CD4-positive, alpha-beta T cell (primary cell): ENCODE measurements at regions not wholly inside any gene's neighbourhood (a gene's known extent, or its start where the extent isn't known, plus 50 kb on each side); places are given as distances from the start of the nearest gene placed in this dataset.

ENCODE experiments used
- ATAC-seq: fragments of 200-7000 bp; cut with Tn5 transposase; one replicate; pipeline ENCODE4 v1.10.0; 2022; ENCODE audit warnings: mild to moderate bottlenecking; ENCODE audit not compliant: poor library complexity
- CTCF ChIA-PET: fragments of 350-600 bp; sonication (Branson Sonifier 250); formaldehyde crosslinking; loops from one replicate; lab custom pipeline; 2021; ENCODE audit warnings: antibody characterized with exemption, inconsistent platforms; lab: Charles Lee
- POLR2A ChIA-PET: fragments of 350-600 bp; sonication (Branson Sonifier 250); formaldehyde crosslinking; loops from one replicate; lab custom pipeline; 2021; ENCODE audit warnings: antibody characterized with exemption, inconsistent platforms; lab: Charles Lee
- DNase-seq, 14 experiments: peaks; one replicate each; pipeline ENCODE4 v3.0.0-alpha.2; 2013 to 2020; ENCODE audit warnings: mixed read lengths in 2 of 14
- H3K27ac ChIP-seq, 2 donors: one replicate each; pipeline versions ENCODE4 v1.5.1 to v1.7.0; 2013; ENCODE audit warnings: low read length in 2 of 2, low read depth in 1 of 2, mild to moderate bottlenecking in 1 of 2
- H3K27me3 ChIP-seq, 2 experiments: 1 replicate in 1 of 2; 2 replicates in 1 of 2; pipeline versions ENCODE4 v1.6.1 to v1.7.0; 2013; ENCODE audit warnings: low read length in 2 of 2, control low read depth in 1 of 2, mild to moderate bottlenecking in 1 of 2, moderate library complexity in 1 of 2; ENCODE audit not compliant: insufficient read depth in 2 of 2, control insufficient read depth in 1 of 2
- H3K36me3 ChIP-seq: one replicate; pipeline ENCODE4 v1.6.1; 2013; ENCODE audit warnings: low read length, control low read depth; ENCODE audit not compliant: insufficient read depth
- H3K4me1 ChIP-seq: one replicate; pipeline ENCODE4 v1.6.1; 2013; ENCODE audit warnings: low read length, control low read depth; ENCODE audit not compliant: insufficient read depth
- H3K4me3 ChIP-seq: one replicate; pipeline ENCODE4 v1.5.1; 2013; ENCODE audit warnings: mild to moderate bottlenecking, low read length, moderate library complexity
- H3K9me3 ChIP-seq, 2 experiments: 1 replicate in 1 of 2; 2 replicates in 1 of 2; pipeline versions ENCODE4 v1.6.1 to v1.7.0; 2013; ENCODE audit warnings: low read length in 2 of 2, mild to moderate bottlenecking in 2 of 2, control low read depth in 1 of 2, moderate library complexity in 1 of 2; ENCODE audit not compliant: control insufficient read depth in 1 of 2, insufficient read depth in 1 of 2
- H3K27ac Mint-ChIP-seq: one replicate; pipeline ENCODE4 v1.8.0; 2020; ENCODE audit warnings: mixed read lengths
- H3K27me3 Mint-ChIP-seq: one replicate; pipeline ENCODE4 v1.8.0; 2021; ENCODE audit warnings: mixed read lengths
- H3K36me3 Mint-ChIP-seq: one replicate; pipeline ENCODE4 v1.8.0; 2021; ENCODE audit warnings: low read depth, mixed read lengths
- H3K4me1 Mint-ChIP-seq: one replicate; pipeline ENCODE4 v1.8.0; 2021; ENCODE audit warnings: low read depth, mixed read lengths
- H3K4me3 Mint-ChIP-seq: one replicate; pipeline ENCODE4 v1.8.0; 2020; ENCODE audit warnings: mild to moderate bottlenecking, mixed read lengths
- H3K9me3 Mint-ChIP-seq: one replicate; pipeline ENCODE4 v1.8.0; 2020; ENCODE audit warnings: mixed read lengths
- intact Hi-C, 2 experiments: fragments of 100-400 bp; cut with DNase I in 1 of 2; cut with micrococcal nuclease in 1 of 2; formaldehyde crosslinking; loops; one replicate each; pipeline versions ENCODE4 v1.15.1 to v1.9.0; 2023 to 2025; cut with DNase I, micrococcal nuclease
- TF ChIP-seq, protein P1 (sequence below): fragments of 200-600 bp; IDR thresholded peaks from one replicate; pipeline ENCODE4 v1.8.0; 2022; ENCODE audit warnings: antibody characterized with exemption, mild to moderate bottlenecking

DNA sequence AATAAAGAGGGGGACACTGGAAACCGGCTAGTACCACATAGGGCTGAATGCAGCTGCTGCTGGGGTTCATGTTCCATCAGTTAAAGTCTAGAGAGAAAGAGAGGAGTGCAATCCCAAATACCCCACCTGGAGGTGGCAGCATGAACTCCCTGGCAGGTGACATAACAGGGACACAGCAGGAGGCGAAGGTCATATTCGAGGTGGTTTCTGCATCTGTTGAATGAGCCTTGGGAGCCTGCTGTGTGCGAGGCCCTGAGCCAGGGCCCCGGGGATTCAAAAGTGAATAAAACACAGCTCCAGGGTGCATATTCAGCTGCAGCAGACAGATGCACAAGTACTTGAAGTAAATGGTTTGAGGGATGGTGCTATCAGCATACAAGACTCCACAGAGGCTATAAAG lies 456.8 kb downstream of the SETD4 start:
- no peak overlapping the region for H3K27ac Mint-ChIP-seq
- H3K36me3 Mint-ChIP-seq: no peaks in the 10 kb centered on the region
- no peaks in the 10 kb centered on the region for H3K9me3 Mint-ChIP-seq
- no peaks in the 10 kb centered on the region for H3K4me1 ChIP-seq
- DNase-seq (no peak), ATAC-seq (no peak)
- no peaks in the 10 kb centered on the region for H3K27me3 Mint-ChIP-seq
- H3K4me1 Mint-ChIP-seq: no peaks in the 10 kb centered on the region
- TF ChIP-seq, protein P1, sequence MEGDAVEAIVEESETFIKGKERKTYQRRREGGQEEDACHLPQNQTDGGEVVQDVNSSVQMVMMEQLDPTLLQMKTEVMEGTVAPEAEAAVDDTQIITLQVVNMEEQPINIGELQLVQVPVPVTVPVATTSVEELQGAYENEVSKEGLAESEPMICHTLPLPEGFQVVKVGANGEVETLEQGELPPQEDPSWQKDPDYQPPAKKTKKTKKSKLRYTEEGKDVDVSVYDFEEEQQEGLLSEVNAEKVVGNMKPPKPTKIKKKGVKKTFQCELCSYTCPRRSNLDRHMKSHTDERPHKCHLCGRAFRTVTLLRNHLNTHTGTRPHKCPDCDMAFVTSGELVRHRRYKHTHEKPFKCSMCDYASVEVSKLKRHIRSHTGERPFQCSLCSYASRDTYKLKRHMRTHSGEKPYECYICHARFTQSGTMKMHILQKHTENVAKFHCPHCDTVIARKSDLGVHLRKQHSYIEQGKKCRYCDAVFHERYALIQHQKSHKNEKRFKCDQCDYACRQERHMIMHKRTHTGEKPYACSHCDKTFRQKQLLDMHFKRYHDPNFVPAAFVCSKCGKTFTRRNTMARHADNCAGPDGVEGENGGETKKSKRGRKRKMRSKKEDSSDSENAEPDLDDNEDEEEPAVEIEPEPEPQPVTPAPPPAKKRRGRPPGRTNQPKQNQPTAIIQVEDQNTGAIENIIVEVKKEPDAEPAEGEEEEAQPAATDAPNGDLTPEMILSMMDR: no peak
- intact Hi-C loops: no loop called here
- ChIA-PET CTCF (no interaction called here), POLR2A (no interaction called here)
- no peaks in the 10 kb centered on the region for H3K9me3 ChIP-seq
- H3K4me3 ChIP-seq: no peak overlapping the region
- no peaks in the 10 kb centered on the region for H3K36me3 ChIP-seq
- H3K27me3 ChIP-seq: no peaks in the 10 kb centered on the region
- H3K27ac ChIP-seq: no peak overlapping the region
- no peak overlapping the region for H3K4me3 Mint-ChIP-seq

DNA sequence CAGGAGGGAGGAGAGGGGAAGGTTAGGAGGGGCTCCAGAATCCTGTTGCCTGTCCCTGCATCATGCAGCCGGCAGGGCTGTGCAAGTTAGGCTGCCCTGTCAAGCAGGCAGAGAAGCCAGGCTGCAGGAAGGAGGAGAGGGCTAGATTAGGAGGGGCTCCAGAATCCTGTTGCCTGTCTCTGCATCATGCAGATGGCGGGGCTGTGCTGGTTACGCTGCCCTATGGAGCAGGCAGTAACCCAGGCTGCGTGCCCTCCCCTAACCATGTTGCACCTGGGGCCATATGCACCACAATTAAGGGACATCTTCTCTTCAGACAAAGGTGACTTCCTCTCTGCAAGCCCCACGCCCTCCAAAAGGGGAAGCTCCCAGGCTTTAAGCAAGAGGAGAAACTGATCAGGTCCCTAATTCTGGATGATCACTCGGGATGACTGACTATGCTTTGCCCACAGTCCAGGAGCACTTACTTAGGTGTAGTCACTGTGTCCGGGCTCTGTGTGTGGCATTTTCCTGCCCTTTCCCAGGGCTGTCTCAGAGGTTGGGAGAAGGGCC lies 457.4 kb downstream of the SETD4 start:
- Mint-ChIP-seq H3K27ac (no peak overlapping the region), H3K4me3 (no peak overlapping the region), H3K27me3 (no peaks in the 10 kb centered on the region), H3K9me3 (no peaks in the 10 kb centered on the region), H3K4me1 (no peaks in the 10 kb centered on the region), H3K36me3 (no peaks in the 10 kb centered on the region)
- Histone ChIP-seq H3K4me1 (no peaks in the 10 kb centered on the region), H3K4me3 (no peak overlapping the region), H3K36me3 (no peaks in the 10 kb centered on the region), H3K27me3 (no peaks in the 10 kb centered on the region), H3K9me3 (no peaks in the 10 kb centered on the region), H3K27ac (no peak overlapping the region)
- ATAC-seq (no peak), DNase-seq (no peak)
- CTCF ChIA-PET: no interaction called here
- intact Hi-C loops: no loop called here
- POLR2A ChIA-PET: no interaction called here
- TF ChIP-seq, protein P1: no peak

DNA sequence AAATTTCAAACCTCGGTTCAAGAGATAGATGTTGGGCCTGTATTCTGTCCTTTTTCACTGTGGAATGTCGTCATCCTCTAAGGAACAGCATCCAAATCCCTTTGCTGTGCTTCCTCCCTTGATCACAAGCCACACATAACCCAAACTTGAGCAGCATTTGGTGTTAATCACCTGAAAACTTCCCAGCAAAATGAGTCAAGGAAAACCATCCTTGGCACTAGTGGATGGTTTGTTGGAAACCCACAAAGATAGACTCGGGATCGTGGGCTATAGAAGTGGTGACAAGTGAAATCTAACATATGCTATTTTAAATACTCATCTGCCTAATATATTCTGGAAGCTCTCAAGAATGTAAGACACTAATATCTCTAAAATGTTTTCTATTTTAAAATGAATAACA lies 459.1 kb downstream of the SETD4 start:
- no peaks in the 10 kb centered on the region for H3K4me1 ChIP-seq
- ATAC-seq (no peak), DNase-seq (no peak)
- no peak overlapping the region for H3K27ac ChIP-seq
- Mint-ChIP-seq H3K9me3 (no peaks in the 10 kb centered on the region), H3K27ac (no peak overlapping the region), H3K36me3 (no peaks in the 10 kb centered on the region), H3K4me1 (no peaks in the 10 kb centered on the region), H3K27me3 (no peaks in the 10 kb centered on the region), H3K4me3 (no peak overlapping the region)
- intact Hi-C loops: no loop called here
- H3K4me3 ChIP-seq: no peak overlapping the region
- H3K36me3 ChIP-seq: no peaks in the 10 kb centered on the region
- TF ChIP-seq, protein P1: no peak
- no peaks in the 10 kb centered on the region for H3K9me3 ChIP-seq
- no peaks in the 10 kb centered on the region for H3K27me3 ChIP-seq
- ChIA-PET CTCF (no interaction called here), POLR2A (no interaction called here)
